Esophagus muscularis mucosa (tissue), 3 donors: ENCODE measurements at regions not wholly inside any gene's neighbourhood (a gene's known extent, or its start where the extent isn't known, plus 50 kb on each side); places are given as distances from the start of the nearest gene placed in this dataset.

ENCODE experiments used
- POLR2AphosphoS5 ChIP-seq, 2 donors: sonication (generic); formaldehyde crosslinking; IDR thresholded peaks; one replicate each; pipeline ENCODE4 v1.6.1; 2017; ENCODE audit warnings: antibody characterized with exemption in 2 of 2
- TF ChIP-seq, protein P1 (sequence below), 3 experiments: fragments of 200-600 bp in 2 of 3; fragments of 450-650 bp in 1 of 3; sonication (generic) in 2 of 3; IDR thresholded peaks; one replicate each; pipeline ENCODE4 v1.5.1; 2017 to 2019; ENCODE audit warnings: antibody characterized with exemption in 3 of 3, mild to moderate bottlenecking in 2 of 3, moderate library complexity in 1 of 3

GRCh38 chr5:117497601-117498000 lies 923.0 kb upstream of the SEMA6A start:
- TF ChIP-seq POLR2AphosphoS5 (IDR thresholded peaks at IDR 0.05) = no peak
- TF ChIP-seq, protein P1, sequence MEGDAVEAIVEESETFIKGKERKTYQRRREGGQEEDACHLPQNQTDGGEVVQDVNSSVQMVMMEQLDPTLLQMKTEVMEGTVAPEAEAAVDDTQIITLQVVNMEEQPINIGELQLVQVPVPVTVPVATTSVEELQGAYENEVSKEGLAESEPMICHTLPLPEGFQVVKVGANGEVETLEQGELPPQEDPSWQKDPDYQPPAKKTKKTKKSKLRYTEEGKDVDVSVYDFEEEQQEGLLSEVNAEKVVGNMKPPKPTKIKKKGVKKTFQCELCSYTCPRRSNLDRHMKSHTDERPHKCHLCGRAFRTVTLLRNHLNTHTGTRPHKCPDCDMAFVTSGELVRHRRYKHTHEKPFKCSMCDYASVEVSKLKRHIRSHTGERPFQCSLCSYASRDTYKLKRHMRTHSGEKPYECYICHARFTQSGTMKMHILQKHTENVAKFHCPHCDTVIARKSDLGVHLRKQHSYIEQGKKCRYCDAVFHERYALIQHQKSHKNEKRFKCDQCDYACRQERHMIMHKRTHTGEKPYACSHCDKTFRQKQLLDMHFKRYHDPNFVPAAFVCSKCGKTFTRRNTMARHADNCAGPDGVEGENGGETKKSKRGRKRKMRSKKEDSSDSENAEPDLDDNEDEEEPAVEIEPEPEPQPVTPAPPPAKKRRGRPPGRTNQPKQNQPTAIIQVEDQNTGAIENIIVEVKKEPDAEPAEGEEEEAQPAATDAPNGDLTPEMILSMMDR (IDR thresholded peaks at IDR 0.05) = no peak
